Spleen (tissue), 3 donors: ENCODE measurements at regions not wholly inside any gene's neighbourhood (a gene's known extent, or its start where the extent isn't known, plus 50 kb on each side); places are given as distances from the start of the nearest gene placed in this dataset.

Source experiments
- POLR2A ChIP-seq, 3 donors: fragments of 450-650 bp; IDR thresholded peaks; one replicate each; pipeline ENCODE4 v1.5.1; 2017; ENCODE audit warnings: antibody characterized with exemption in 3 of 3, mild to moderate bottlenecking in 1 of 3
- POLR2AphosphoS5 ChIP-seq, 3 donors: sonication (generic); formaldehyde crosslinking; IDR thresholded peaks; one replicate each; pipeline ENCODE4 v1.5.1; 2017; ENCODE audit warnings: antibody characterized with exemption in 3 of 3

GRCh38 chr15:66619152-66619903 is 53.5 kb upstream of the LCTL start:
- TF ChIP-seq POLR2A (IDR thresholded peaks at IDR 0.05) (no peak), POLR2AphosphoS5 (IDR thresholded peaks at IDR 0.05) (peak in 1 of 3 donors; percentile 19)
